Left ventricle myocardium superior (tissue), 1 donor: ENCODE measurements at regions not wholly inside any gene's neighbourhood (a gene's known extent, or its start where the extent isn't known, plus 50 kb on each side); places are given as distances from the start of the nearest gene placed in this dataset.

Experiments used
- ATAC-seq: fragments of 200-7000 bp; cut with Tn5 transposase; one replicate; pipeline ENCODE4 v1.9.1; 2020; ENCODE audit warnings: mild to moderate bottlenecking, moderate library complexity
- DNase-seq: peaks from one replicate; pipeline ENCODE4 v3.0.0-alpha.2; 2020
- intact Hi-C: fragments of 100-400 bp; cut with micrococcal nuclease; formaldehyde crosslinking; loops from one replicate; pipeline ENCODE4 v1.11.0; 2022
- donor health status: DM: no; HTN: yes; CAD: no; lungs with severe emphysema.

DNA sequence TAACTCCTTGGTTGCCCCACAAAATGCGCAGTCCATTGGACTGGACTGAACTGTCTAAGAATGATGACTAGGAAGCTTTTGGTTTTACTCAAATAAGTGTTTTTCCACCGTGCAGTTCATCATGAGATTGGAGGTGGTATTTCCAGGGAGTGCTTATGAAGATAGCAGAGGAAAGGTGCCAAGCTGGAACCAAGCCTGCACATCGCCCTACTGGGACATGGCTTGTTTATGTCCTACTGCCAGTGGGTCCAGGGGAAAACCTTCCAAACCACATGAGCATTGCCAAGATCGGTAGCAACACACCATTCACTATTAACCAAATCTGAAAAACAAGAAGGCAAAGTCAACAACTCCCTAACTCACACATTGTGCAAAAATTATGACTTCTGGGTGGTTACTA, 54.7 kb upstream of the DSCAM start:
- ATAC-seq = peak; percentile 96
- intact Hi-C loops = no loop called here
- DNase-seq = peak; percentile 69

DNA sequence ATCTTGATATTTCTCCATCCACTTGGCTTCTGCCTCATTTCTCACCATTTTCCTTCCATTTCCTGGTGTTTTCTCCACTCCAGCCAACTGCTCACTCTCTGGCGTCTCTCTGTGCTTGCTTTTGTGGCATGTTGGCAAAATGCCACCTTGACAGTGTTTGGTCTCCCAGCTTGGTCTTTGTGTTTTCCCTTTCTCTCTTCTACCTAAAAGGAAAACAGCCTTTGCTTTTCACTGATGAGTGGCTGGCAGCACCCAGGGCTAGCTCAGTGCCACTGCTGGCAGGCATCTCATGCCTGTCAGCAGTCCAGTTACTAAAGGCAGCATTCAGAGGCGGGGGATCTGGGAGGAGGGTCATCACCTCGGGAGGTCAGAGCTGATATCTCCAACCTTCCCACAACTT, 55.3 kb upstream of the DSCAM start:
- ATAC-seq (peak; percentile 89), DNase-seq (peak; percentile 37)
- intact Hi-C loops = no loop called here

DNA sequence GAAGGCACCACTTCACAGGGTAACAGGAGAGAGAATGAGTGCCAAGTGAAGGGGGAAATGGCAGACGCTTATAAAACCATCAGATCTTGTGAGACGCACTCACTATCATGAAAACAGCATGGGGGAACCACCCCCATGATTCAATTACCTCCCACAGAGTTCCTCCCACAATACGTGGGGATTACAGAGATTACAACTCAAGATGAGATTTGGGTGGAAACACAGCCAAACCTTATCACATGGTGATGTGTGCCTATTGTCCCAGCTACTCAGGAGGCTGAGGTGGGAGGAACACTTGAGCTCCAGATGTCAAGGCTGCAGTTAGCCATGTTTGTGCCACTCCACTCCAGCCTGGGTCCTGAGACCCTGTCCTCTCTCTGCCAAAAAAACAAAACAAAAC, 56.0 kb upstream of the DSCAM start:
- intact Hi-C loops = no loop called here

DNA sequence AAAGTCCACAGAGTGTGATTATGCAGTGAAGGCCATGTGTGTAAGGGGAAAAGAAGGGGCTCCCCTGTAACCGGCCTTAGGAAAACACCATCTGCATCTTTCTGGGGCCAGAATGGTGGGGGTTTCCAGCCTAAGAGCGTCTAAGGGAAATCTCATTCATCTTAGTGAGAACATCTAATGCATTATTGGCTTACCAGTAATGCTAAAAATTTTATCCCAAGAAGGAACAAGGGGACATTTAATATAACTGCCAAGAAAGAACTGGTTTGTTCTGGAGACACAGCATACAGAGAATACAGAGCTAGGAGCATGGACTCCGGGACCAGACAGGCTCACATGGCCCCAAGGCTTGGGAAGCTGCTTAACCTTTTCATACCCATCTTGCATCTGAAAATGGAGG, 58.3 kb upstream of the DSCAM start:
- intact Hi-C loops = no loop called here
- DNase-seq = no peak
- ATAC-seq = no peak

More for the DNA sequence above, 56.0 kb upstream of the DSCAM start:
- no peak for ATAC-seq
- DNase-seq = no peak

DNA sequence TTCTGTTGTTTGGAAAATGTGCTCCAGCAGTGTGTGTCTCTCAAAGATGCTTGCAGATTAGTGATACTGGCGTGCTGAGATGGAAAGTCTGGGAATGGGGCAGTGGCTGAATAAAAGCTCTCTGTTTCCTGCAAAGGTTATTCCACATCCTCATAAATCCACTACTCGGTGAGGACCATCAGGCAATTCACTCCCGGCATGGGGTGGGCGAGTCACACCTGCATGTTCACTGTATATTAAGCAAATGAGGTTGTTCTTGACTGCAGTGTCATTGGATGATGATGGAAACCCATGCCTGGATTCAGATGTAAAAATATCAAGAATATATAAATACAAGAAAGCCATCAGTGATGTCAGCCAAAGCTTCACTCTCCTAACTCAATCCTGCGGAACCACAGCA, 65.4 kb upstream of the DSCAM start:
- no peak for DNase-seq
- ATAC-seq = no peak
- intact Hi-C loops = no loop called here

DNA sequence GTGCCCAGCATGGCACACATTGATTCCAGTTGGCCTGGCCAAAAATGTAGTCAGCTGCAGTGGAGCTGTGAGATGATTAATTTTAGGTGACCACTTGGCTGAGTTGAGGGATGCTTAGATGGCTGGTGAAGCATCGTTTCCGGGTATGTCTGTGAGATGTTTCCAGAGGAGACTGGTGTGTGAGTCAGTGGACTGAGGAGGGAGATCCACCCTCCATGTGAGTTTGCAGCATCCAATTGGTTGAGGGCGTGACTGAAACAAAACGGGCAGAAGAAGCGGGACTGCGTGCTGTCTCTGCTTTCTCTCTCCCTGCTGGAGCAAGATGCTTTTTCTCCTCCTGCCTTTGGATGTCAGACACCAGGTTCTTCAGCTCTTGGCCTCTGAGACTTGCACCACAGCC, 68.2 kb upstream of the DSCAM start:
- intact Hi-C loops = no loop called here
- no peak for ATAC-seq
- DNase-seq = no peak

DNA sequence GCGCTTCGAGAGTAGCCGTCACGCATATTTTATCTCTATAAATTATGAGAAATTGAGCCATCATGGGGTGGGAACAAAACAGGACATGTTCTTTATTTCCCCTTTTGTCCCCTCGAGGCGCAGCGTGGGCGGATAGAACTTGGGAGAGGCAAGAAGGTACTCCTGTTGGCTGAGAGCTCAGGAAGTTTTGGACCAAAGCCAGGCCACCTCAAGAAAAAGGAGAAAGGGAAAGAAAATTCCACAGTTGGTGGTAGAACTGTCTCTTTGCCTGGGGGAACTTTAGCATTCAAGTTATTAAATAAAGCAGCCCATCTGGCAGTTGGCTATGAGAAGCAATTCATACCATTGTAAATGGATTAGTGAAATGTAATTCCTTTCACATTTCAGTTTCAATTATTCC, 76.4 kb upstream of the DSCAM start:
- intact Hi-C loops = no loop called here
- ATAC-seq (no peak), DNase-seq (no peak)

DNA sequence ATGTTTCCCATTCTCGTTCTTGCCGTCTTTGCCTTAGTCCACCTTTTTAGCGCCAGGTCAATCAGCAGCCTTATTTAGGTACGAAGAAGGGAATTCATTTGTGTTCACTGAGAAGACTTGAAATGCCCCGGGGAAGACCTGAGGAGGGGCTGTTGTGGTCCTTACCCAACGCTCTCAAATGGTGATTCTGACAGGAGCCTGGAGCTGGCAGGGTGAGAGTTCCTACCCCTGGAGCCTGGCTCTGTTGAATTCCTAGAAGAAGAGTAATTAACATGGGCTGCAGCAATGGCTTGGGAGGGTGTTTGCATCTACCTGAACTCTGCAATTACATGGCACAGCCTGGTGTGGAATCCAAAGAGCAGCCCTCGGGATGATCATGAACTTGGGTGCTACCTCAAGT, 76.9 kb upstream of the DSCAM start:
- no peak for DNase-seq
- intact Hi-C loops = no loop called here
- no peak for ATAC-seq

DNA sequence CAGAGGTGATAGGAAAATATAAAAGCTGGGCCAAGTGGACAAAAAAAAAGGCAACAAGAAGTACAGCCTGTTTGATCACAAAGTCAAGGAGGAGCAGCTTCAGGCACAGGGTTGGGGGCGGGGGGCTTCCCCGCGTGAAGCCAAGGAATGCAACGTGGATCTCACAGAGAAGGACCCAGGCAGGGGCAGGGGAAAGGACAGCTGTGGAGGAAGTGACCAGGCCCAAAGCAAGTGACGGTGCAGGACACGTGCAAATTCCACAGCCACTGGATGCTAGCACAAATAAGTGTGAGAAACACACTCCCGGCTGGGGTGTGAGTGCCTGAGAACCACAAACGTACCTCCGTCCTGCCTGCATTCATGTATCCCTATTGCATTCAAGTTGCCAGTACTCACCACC, 77.7 kb upstream of the DSCAM start:
- ATAC-seq (no peak), DNase-seq (no peak)
- intact Hi-C loops = no loop called here

DNA sequence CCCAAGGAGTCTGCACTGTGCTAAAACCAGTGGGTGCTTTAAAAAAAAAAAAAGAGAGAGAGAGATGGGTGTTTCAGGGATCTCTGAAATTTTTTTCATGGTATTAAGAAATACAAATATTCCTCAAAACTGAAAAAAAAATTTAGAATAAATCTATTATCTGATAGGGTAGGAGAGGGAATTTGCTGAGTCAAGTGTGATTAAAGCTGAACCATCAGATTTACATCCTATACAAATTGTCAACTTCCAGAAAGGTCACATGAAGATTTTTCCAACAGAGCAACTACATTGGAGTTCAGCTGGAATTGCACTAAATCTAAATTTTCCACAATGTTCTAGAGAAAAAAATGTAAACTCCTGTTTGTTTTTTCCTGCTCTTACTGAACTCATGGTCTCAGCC, 79.3 kb upstream of the DSCAM start:
- no peak for ATAC-seq
- no peak for DNase-seq
- intact Hi-C loops = no loop called here

DNA sequence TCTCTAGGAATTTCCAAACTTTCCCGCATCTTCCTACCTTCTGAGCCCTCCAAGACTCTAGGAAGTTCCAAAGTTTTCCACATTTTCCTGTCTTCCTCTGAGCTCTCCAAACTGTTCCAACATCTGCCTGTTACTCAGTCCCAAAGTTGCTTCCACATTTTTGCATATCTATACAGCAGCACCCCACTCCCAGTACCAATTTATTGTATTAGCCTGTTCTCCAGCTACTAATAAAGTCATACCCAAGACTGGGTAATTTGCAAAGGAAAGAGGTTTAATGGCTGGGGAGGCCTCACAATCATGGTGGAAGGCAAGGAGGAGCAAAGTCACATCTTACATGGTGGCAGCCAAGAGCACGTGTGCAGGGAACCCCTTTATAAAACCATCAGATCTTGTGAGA, 82.9 kb upstream of the DSCAM start:
- ATAC-seq (no peak), DNase-seq (no peak)
- intact Hi-C loops = no loop called here

DNA sequence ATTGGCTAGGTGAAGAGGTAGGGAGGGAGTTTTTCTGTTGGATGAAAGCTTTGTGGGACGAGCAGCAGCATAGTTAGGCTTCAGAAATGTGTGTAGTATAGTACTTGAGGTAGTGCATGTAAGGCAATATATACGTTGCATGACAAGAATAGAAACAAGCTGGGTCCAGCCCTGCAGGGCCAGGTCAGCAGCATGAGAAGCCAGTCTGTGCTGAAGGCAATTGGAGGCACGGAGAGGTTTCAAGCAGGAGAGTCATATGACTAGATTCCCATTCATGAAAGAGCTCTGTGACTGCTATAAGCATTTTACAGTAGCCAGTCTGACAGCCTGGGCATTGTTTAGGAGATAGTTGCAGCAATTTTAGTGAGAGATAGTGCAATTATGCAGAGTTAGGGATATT, 84.2 kb upstream of the DSCAM start:
- ATAC-seq = peak; percentile 33
- DNase-seq = no peak
- intact Hi-C loops = no loop called here

DNA sequence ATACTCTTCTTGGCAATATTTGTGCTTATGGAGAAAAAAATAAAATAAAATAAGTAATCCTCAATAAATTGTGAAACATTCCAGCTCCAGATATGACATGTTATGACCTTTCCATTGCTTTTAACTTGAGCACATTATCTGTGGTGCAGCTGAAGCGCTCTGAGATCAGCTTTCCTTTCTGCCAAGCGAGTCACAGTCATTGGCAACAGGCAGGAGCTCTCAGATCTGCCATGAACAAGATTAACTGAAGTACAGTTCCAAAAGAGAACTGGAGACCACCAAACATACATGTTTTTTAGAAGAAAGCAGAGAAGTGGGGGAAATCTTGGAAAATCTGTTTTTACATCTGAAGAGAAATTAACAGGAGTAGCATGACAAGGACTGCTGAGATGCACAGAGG, 89.2 kb upstream of the DSCAM start:
- DNase-seq (no peak), ATAC-seq (peak; percentile 89)
- intact Hi-C loops = no loop called here

DNA sequence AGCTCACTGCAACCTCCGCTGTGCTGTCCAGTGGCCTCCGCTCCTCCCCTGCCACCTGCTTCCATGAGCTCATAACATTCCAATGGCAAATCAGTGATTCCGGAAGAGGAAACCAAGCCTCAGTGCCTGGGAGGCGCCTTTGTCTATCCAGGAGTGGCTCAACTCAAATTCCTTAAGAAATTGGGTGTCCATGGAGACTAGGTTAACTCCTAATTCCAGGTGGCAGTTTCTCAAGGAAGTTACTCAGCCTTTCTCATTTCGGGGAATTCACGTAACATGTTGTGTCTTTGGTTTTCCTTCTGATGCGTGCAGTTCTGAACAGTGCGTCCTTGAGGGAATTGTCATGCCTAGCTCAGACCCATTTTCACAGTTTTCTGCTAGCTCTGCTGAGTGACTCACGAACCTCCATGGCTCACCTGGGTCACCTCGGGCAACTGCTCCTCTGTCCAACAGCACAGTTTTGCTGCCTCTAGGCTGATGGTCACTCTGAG, 89.9 kb upstream of the DSCAM start:
- no peak for DNase-seq
- ATAC-seq = peak; percentile 27
- intact Hi-C loops = no loop called here

DNA sequence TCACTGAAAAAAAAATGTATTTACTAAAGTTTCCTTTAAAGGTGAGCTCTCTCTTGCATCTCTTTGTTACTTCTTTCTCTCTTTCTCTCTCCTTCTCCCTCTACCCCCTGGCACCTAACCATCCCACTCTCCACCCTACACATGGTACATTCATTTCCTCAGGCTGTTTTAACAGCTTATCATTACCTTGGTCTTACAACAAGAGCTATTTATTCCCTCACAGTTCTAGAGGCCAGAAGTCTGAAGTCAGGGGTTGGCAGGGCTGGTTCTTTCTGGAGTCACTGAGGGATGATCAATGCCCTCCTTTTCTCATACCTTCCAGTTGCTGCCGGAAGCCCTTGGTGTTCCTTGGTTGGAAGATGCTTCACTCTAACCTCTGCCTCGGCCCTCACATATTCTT, 91.1 kb upstream of the DSCAM start:
- intact Hi-C loops = no loop called here
- DNase-seq (no peak), ATAC-seq (peak; percentile 86)

DNA sequence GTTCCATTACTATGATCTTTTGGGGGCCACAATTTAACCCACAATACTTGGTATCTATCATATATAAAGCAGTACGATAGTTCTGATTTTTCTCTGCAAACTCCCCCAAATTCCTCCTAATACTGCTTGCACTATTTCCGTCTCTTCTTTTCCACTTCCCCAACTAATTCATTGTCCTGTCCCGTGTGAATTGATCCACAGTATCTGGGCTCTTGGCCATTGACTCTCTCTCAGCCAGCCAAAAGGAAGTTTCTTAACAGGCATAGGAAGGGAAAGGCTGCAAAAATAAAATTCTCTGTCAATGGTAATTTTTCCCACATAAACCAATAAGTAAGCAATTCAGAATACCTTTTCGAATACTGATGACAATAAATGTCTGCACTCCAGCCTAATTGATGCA, 91.7 kb upstream of the DSCAM start:
- intact Hi-C loops = no loop called here
- ATAC-seq = no peak

DNA sequence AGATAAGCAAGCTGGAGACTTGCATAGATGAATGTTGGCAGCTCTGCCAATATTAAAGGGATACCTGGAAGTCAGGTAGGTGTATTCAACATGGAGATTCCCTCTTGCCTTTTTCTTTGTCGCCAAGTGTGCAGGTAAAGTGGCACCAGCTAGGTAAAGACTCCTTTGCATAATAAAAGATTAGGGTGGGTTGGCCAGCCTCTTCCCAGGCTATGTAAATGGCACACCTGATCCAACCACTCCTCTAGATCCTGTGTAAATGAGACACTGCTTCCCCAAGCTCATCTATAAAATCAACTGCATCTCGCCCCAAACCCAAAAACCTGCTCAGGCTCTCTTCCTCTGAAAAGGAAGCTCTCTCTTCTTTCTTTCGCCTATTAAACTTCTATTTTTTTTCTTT, 100.8 kb upstream of the DSCAM start:
- intact Hi-C loops = no loop called here
- no peak for ATAC-seq
- no peak for DNase-seq

More for the DNA sequence above, 91.7 kb upstream of the DSCAM start:
- DNase-seq = no peak

DNA sequence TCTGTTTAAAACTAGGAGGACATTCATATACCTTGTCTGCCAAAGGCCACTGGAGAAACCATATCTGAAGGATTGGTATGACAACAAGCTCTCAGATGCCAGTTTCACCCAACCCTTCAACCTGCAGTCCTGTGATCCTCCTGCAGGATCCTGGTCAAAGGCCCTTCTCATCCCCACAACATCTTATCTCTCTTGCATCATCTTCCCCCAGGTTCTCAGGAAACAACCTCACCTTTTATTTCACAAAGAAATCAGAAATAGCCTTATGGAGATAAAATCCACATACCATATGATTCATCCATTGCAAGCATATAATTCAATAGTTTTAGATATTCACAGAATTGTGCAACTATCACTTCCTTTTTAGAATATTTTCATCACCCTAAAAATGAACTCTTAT, 104.0 kb upstream of the DSCAM start:
- DNase-seq = no peak

DNA sequence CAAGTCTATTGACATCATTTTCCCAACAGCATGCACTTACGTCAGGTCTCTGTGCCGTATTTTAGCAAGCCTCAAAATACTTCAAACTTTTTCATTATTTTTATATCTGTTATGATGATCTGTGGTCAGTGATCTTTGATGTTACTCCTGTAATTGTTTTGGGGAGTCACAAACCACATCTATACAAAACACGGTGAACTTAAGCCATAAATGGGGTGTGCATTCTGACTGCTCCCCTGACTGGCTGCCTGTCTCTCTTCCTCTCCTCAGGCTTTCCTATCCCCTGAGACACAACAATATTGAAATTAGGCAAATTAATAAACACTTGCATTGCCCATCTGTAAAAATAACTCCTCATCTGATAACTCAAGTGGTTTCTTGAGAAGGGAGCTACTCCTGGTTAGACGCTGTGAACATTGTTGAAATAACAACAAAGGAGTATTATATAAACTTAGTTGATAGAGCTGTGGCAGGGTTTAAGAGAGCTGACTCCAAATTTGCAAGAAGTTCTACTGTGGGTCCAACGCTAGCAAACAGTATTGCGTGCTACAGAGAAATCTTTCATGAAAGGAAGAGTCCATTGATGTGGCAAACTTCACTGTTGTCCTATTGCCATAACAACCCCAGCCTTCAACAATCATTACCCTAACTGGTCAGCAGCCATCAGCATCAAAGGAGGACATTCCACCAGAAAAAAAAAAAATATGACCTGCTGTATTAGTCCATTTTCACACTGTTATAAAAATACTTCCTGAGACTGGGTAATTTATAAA, 105.8 kb upstream of the DSCAM start:
- DNase-seq (no peak), ATAC-seq (no peak)
- intact Hi-C loops = no loop called here

More for the DNA sequence above, 104.0 kb upstream of the DSCAM start:
- no peak for ATAC-seq
- intact Hi-C loops = no loop called here

DNA sequence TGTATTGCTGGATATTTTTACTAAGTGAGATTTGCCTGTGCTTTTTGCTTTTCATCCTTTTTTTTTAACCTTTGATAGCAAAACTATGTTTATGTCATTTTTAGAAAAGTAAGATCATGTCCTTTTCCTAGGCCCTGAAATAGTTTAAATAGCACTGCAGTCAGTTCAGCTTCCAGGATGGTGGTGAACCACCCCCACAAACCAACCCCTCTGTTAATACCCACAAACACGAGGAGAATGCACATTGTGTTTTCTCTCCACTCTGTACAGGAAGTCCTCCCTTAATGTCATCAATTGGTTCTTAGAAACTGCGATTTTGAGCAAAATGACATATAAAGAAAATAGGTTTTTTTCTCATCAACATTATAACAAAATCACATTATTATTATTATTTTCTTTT, 117.7 kb upstream of the DSCAM start:
- intact Hi-C loops = no loop called here
- ATAC-seq = no peak

DNA sequence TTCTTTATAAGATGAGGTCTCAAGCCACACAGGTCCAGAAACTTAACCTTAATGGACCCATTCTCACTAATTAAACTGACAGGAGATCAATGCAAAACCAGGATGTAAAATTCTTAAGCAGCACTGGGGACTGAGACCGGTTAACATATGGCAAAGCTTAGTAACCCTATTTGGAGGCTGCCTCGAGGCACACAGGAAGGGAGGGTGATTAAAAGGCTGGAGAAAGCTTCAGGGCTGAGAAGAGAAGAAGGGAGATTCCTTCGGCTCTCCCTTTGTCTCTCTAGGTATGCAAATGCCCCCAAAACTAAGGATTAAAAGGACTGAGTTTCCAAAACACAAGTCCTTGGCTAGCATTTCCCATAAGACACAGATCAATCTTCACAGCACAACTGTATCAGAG, 120.8 kb upstream of the DSCAM start:
- ATAC-seq (no peak), DNase-seq (no peak)
- intact Hi-C loops = no loop called here

More for the DNA sequence above, 117.7 kb upstream of the DSCAM start:
- no peak for DNase-seq

DNA sequence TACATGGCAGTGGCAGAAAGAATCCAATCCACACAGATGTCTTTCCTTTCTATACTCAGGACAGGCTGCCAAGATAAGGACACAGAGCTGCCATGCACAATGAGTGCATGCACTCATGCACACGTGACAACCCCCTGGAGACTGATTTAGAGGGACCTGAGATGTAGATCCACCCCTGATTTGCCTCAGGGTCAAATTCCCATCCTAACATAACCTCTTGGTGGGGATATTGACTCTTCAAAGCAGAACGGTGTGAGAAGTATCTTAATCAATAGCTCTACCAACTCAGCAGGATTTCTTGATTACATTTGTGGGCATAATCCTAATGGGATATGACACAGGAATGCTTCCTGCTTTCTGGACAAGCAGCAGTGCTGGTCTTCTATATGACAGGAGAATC, 125.2 kb upstream of the DSCAM start:
- intact Hi-C loops = no loop called here
- no peak for DNase-seq
- no peak for ATAC-seq
